ENCODE measurements at regions not wholly inside any gene's neighbourhood (a gene's known extent, or its start where the extent isn't known, plus 50 kb on each side); places are given as distances from the start of the nearest gene placed in this dataset.

DNA sequence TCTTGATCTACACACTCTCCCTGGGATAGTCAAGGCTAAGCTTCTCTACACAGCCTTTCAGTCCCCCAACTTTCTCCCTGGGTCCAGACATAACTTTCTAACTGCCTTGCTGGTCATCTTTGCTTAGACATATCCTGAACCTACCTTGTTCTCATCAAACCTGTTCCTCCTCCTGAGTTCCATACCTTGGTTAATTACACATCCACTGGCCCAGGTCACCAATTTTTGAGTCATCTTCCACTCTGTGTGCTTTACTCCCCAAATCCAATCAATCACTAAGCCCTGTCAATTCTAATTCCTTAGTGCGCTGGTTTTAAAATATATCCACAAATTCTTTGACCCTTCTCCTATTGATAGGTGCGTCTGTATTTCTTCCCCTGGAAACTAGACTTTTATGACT, 107.0 kb downstream of the EVX1 start:
- no peak overlapping the region for H3K27ac Mint-ChIP-seq
- H3K36me3 Mint-ChIP-seq, result no peaks in the 10 kb centered on the region
- no peak for ATAC-seq
- no peaks in the 10 kb centered on the region for H3K9me3 Mint-ChIP-seq
- ChIA-PET CTCF (no interaction called here), POLR2A (no interaction called here)
- TF ChIP-seq JUN (CRISPR knock-in tag; IDR thresholded peaks at IDR 0.05) (no peak), ZNF416 (CRISPR knock-in tag; IDR thresholded peaks at IDR 0.05) (no peak), ZNF317 (CRISPR knock-in tag; IDR thresholded peaks at IDR 0.05; ENCODE audit: borderline replicate concordance, low read depth) (no peak), ZNF121 (CRISPR knock-in tag; IDR thresholded peaks at IDR 0.05) (no peak), ZBTB21 (CRISPR knock-in tag; IDR thresholded peaks at IDR 0.05; ENCODE audit: borderline replicate concordance) (no peak), EMX1 (CRISPR knock-in tag; IDR thresholded peaks at IDR 0.05) (no peak), CBFB (CRISPR knock-in tag; IDR thresholded peaks at IDR 0.05; ENCODE audit: low read depth) (no peak), IRF2 (CRISPR knock-in tag; IDR thresholded peaks at IDR 0.05; ENCODE audit: borderline replicate concordance, low read depth) (no peak), ZNF263 (CRISPR knock-in tag; IDR thresholded peaks at IDR 0.05; ENCODE audit: low read depth) (no peak), CREM (CRISPR knock-in tag; IDR thresholded peaks at IDR 0.05) (no peak), ZNF219 (CRISPR knock-in tag; IDR thresholded peaks at IDR 0.05; ENCODE audit: borderline replicate concordance) (no peak), GTF2I (CRISPR knock-in tag; conservative IDR thresholded peaks at IDR 0.05) (no peak)
- TF ChIP-seq, protein P1, sequence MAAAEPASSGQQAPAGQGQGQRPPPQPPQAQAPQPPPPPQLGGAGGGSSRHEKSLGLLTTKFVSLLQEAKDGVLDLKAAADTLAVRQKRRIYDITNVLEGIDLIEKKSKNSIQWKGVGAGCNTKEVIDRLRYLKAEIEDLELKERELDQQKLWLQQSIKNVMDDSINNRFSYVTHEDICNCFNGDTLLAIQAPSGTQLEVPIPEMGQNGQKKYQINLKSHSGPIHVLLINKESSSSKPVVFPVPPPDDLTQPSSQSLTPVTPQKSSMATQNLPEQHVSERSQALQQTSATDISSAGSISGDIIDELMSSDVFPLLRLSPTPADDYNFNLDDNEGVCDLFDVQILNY (CRISPR knock-in tag; IDR thresholded peaks at IDR 0.05), result no peak
- TF ChIP-seq, protein P2, sequence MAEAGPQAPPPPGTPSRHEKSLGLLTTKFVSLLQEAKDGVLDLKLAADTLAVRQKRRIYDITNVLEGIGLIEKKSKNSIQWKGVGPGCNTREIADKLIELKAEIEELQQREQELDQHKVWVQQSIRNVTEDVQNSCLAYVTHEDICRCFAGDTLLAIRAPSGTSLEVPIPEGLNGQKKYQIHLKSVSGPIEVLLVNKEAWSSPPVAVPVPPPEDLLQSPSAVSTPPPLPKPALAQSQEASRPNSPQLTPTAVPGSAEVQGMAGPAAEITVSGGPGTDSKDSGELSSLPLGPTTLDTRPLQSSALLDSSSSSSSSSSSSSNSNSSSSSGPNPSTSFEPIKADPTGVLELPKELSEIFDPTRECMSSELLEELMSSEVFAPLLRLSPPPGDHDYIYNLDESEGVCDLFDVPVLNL (CRISPR knock-in tag; IDR thresholded peaks at IDR 0.05; ENCODE audit: borderline replicate concordance, low read depth), result no peak
- TF ChIP-seq, protein P3, sequence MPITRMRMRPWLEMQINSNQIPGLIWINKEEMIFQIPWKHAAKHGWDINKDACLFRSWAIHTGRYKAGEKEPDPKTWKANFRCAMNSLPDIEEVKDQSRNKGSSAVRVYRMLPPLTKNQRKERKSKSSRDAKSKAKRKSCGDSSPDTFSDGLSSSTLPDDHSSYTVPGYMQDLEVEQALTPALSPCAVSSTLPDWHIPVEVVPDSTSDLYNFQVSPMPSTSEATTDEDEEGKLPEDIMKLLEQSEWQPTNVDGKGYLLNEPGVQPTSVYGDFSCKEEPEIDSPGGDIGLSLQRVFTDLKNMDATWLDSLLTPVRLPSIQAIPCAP (CRISPR knock-in tag; IDR thresholded peaks at IDR 0.05), result no peak
- TF ChIP-seq, protein P4, sequence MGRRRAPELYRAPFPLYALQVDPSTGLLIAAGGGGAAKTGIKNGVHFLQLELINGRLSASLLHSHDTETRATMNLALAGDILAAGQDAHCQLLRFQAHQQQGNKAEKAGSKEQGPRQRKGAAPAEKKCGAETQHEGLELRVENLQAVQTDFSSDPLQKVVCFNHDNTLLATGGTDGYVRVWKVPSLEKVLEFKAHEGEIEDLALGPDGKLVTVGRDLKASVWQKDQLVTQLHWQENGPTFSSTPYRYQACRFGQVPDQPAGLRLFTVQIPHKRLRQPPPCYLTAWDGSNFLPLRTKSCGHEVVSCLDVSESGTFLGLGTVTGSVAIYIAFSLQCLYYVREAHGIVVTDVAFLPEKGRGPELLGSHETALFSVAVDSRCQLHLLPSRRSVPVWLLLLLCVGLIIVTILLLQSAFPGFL (CRISPR knock-in tag; IDR thresholded peaks at IDR 0.05; ENCODE audit: borderline replicate concordance), result no peak
- TF ChIP-seq, protein P5, sequence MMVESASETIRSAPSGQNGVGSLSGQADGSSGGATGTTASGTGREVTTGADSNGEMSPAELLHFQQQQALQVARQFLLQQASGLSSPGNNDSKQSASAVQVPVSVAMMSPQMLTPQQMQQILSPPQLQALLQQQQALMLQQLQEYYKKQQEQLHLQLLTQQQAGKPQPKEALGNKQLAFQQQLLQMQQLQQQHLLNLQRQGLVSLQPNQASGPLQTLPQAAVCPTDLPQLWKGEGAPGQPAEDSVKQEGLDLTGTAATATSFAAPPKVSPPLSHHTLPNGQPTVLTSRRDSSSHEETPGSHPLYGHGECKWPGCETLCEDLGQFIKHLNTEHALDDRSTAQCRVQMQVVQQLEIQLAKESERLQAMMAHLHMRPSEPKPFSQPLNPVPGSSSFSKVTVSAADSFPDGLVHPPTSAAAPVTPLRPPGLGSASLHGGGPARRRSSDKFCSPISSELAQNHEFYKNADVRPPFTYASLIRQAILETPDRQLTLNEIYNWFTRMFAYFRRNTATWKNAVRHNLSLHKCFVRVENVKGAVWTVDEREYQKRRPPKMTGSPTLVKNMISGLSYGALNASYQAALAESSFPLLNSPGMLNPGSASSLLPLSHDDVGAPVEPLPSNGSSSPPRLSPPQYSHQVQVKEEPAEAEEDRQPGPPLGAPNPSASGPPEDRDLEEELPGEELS (CRISPR knock-in tag; IDR thresholded peaks at IDR 0.05), result no peak
- TF ChIP-seq, protein P6, sequence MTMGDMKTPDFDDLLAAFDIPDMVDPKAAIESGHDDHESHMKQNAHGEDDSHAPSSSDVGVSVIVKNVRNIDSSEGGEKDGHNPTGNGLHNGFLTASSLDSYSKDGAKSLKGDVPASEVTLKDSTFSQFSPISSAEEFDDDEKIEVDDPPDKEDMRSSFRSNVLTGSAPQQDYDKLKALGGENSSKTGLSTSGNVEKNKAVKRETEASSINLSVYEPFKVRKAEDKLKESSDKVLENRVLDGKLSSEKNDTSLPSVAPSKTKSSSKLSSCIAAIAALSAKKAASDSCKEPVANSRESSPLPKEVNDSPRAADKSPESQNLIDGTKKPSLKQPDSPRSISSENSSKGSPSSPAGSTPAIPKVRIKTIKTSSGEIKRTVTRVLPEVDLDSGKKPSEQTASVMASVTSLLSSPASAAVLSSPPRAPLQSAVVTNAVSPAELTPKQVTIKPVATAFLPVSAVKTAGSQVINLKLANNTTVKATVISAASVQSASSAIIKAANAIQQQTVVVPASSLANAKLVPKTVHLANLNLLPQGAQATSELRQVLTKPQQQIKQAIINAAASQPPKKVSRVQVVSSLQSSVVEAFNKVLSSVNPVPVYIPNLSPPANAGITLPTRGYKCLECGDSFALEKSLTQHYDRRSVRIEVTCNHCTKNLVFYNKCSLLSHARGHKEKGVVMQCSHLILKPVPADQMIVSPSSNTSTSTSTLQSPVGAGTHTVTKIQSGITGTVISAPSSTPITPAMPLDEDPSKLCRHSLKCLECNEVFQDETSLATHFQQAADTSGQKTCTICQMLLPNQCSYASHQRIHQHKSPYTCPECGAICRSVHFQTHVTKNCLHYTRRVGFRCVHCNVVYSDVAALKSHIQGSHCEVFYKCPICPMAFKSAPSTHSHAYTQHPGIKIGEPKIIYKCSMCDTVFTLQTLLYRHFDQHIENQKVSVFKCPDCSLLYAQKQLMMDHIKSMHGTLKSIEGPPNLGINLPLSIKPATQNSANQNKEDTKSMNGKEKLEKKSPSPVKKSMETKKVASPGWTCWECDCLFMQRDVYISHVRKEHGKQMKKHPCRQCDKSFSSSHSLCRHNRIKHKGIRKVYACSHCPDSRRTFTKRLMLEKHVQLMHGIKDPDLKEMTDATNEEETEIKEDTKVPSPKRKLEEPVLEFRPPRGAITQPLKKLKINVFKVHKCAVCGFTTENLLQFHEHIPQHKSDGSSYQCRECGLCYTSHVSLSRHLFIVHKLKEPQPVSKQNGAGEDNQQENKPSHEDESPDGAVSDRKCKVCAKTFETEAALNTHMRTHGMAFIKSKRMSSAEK (CRISPR knock-in tag; IDR thresholded peaks at IDR 0.05; ENCODE audit: borderline replicate concordance), result no peak
- no peak for DNase-seq (ENCODE audit: low spot score)
- no peak overlapping the region for H3K4me3 Mint-ChIP-seq
- peaks cover 10% of the 10 kb centered on the region for H3K4me1 Mint-ChIP-seq
- H3K27me3 Mint-ChIP-seq (ENCODE audit: low read depth), result peaks cover 4% of the 10 kb centered on the region; the same call in 1 of the 2 replicates

Measured in WTC11 (cell line).